OCI-LY3 (cell line): ENCODE measurements at regions not wholly inside any gene's neighbourhood (a gene's known extent, or its start where the extent isn't known, plus 50 kb on each side); places are given as distances from the start of the nearest gene placed in this dataset.

Experiments
- CTCF ChIP-seq: fragments of 200-600, 300-600 bp; sonication (generic); IDR thresholded peaks from 2 replicates; pipeline ENCODE4 v1.5.1; 2014; ENCODE audit warnings: antibody characterized with exemption, low read length, low read depth
- EZH2phosphoT487 ChIP-seq: fragments of 200-600 bp; shearing (Covaris generic); IDR thresholded peaks from 2 replicates; pipeline ENCODE4 v1.6.1; 2018; ENCODE audit warnings: antibody characterized with exemption, mixed run types, low read depth

GRCh38 chr2:20531633-20532262 is 84.9 kb downstream of the RHOB start:
- TF ChIP-seq CTCF: no peak
- no peak for TF ChIP-seq EZH2phosphoT487
